H1 (cell line): ENCODE measurements at regions not wholly inside any gene's neighbourhood (a gene's known extent, or its start where the extent isn't known, plus 50 kb on each side); places are given as distances from the start of the nearest gene placed in this dataset.

Experiments used
- ATF2 ChIP-seq: IDR thresholded peaks from 2 replicates; pipeline ENCODE4 v1.6.1; 2012; ENCODE audit warnings: low read length, inconsistent platforms
- BCL11A ChIP-seq, 2 experiments: IDR thresholded peaks; one replicate each; pipeline ENCODE4 v1.6.1; 2011; ENCODE audit warnings: low read depth in 2 of 2, low read length in 2 of 2, mild to moderate bottlenecking in 2 of 2
- CBX8 ChIP-seq: fragments of 300-800, 300-1000 bp; sonication (generic); IDR thresholded peaks from 2 replicates; pipeline ENCODE4 v1.7.1; 2016; ENCODE audit warnings: low read depth, low read length, borderline replicate concordance
- CTCF ChIP-seq, 3 experiments: IDR thresholded peaks; 1 replicate in 2 of 3; 2 replicates in 1 of 3; pipeline versions ENCODE4 v1.5.1 to v1.6.1; 2011; ENCODE audit warnings: low read length in 3 of 3, mild to moderate bottlenecking in 3 of 3, inconsistent platforms in 2 of 3, low read depth in 1 of 3, moderate library complexity in 1 of 3; ENCODE audit not compliant: insufficient read depth in 1 of 3; ENCODE audit errors: control extremely low read depth in 1 of 3
- EP300 ChIP-seq, 2 experiments: IDR thresholded peaks; 1 replicate in 1 of 2; 2 replicates in 1 of 2; pipeline ENCODE4 v1.6.1; 2011 to 2012; ENCODE audit warnings: low read depth in 2 of 2, low read length in 2 of 2, mild to moderate bottlenecking in 2 of 2, borderline replicate concordance in 1 of 2, inconsistent platforms in 1 of 2, moderate library complexity in 1 of 2
- HDAC6 ChIP-seq: IDR thresholded peaks from one replicate; pipeline ENCODE4 v1.7.1; 2012; ENCODE audit warnings: low read depth, mild to moderate bottlenecking, inconsistent platforms, low read length, moderate library complexity
- JUND ChIP-seq: IDR thresholded peaks from 2 replicates; pipeline ENCODE4 v1.6.1; 2011; ENCODE audit warnings: mild to moderate bottlenecking, improper control_type of control experiment, low read length
- MAX ChIP-seq: IDR thresholded peaks from 2 replicates; pipeline ENCODE4 v1.6.1; 2012; ENCODE audit warnings: inconsistent platforms
- POLR2A ChIP-seq, 2 experiments: IDR thresholded peaks; 1 replicate in 1 of 2; 2 replicates in 1 of 2; pipeline ENCODE4 v1.6.1; 2011; ENCODE audit warnings: low read depth in 2 of 2, low read length in 2 of 2, mild to moderate bottlenecking in 2 of 2; ENCODE audit errors: control extremely low read depth in 1 of 2
- POLR2AphosphoS5 ChIP-seq: IDR thresholded peaks from 2 replicates; pipeline ENCODE4 v1.6.1; 2011; ENCODE audit warnings: low read depth, low read length
- RAD21 ChIP-seq, 2 experiments: IDR thresholded peaks in 1 of 2; conservative IDR thresholded peaks in 1 of 2; 2 replicates each; pipeline ENCODE4 v1.6.1; 2011; ENCODE audit warnings: low read depth in 2 of 2, low read length in 2 of 2, improper control_type of control experiment in 1 of 2, inconsistent platforms in 1 of 2, mild to moderate bottlenecking in 1 of 2, moderate library complexity in 1 of 2
- SIN3A ChIP-seq, 2 experiments: IDR thresholded peaks in 1 of 2; conservative IDR thresholded peaks in 1 of 2; 2 replicates each; pipeline ENCODE4 v1.6.1; 2011 to 2012; ENCODE audit warnings: low read length in 2 of 2, improper control_type of control experiment in 1 of 2, low read depth in 1 of 2, mild to moderate bottlenecking in 1 of 2
- TAF7 ChIP-seq: optimal IDR thresholded peaks from 2 replicates; pipeline ENCODE3; 2011; ENCODE audit warnings: low read depth, mild to moderate bottlenecking, inconsistent platforms, low read length, moderate library complexity, borderline replicate concordance
- TEAD4 ChIP-seq: IDR thresholded peaks from 2 replicates; pipeline ENCODE4 v1.6.1; 2012; ENCODE audit warnings: low read depth, low read length, inconsistent platforms, mixed read lengths

- no peak for TF ChIP-seq POLR2A (IDR thresholded peaks at IDR 0.05; ENCODE audit: control extremely low read depth in 1 of 2, low read depth in 2 of 2, low read length in 2 of 2)
- TF ChIP-seq CTCF (IDR thresholded peaks at IDR 0.05; ENCODE audit: control extremely low read depth in 1 of 3, insufficient read depth in 1 of 3, low read depth in 1 of 3, low read length in 3 of 3) = no peak
- no peak for TF ChIP-seq ATF2
- TF ChIP-seq SIN3A (conservative IDR thresholded peaks at IDR 0.05 in 1 of 2, IDR thresholded peaks at IDR 0.05 in 1 of 2; ENCODE audit: low read depth in 1 of 2, low read length in 2 of 2) = no peak
- no peak for TF ChIP-seq TEAD4
- no peak for TF ChIP-seq EP300 (IDR thresholded peaks at IDR 0.05; ENCODE audit: borderline replicate concordance in 1 of 2, low read depth in 2 of 2, low read length in 2 of 2)
- TF ChIP-seq JUND = no peak
- TF ChIP-seq HDAC6 = no peak
- TF ChIP-seq POLR2AphosphoS5 = no peak
- no peak for TF ChIP-seq TAF7
- TF ChIP-seq RAD21 (IDR thresholded peaks at IDR 0.05 in 1 of 2, conservative IDR thresholded peaks at IDR 0.05 in 1 of 2; ENCODE audit: low read depth in 2 of 2, low read length in 2 of 2) = no peak
- no peak for TF ChIP-seq MAX
- TF ChIP-seq BCL11A (IDR thresholded peaks at IDR 0.05; ENCODE audit: low read depth in 2 of 2, low read length in 2 of 2) = no peak
- no peak for TF ChIP-seq CBX8
Observed at GRCh38 chr3:61452535-61453090, 108.8 kb upstream of the PTPRG start.
